ENCODE measurements at regions not wholly inside any gene's neighbourhood (a gene's known extent, or its start where the extent isn't known, plus 50 kb on each side); places are given as distances from the start of the nearest gene placed in this dataset.

GRCh38 chr13:53844473-53845146 lies 816.0 kb downstream of the OLFM4 start:
- TF ChIP-seq YY1 (IDR thresholded peaks at IDR 0.05; ENCODE audit: low read depth, low read length) (no peak), CREB1 (IDR thresholded peaks at IDR 0.05) (no peak), CTCF (IDR thresholded peaks at IDR 0.05; ENCODE audit: control extremely low read depth in 1 of 3, insufficient read depth in 1 of 3, low read depth in 1 of 3, low read length in 3 of 3) (no peak), POLR2AphosphoS5 (IDR thresholded peaks at IDR 0.05; ENCODE audit: low read depth, low read length) (no peak)
